ENCODE measurements at regions not wholly inside any gene's neighbourhood (a gene's known extent, or its start where the extent isn't known, plus 50 kb on each side); places are given as distances from the start of the nearest gene placed in this dataset.
"Not testable (repeated sequence)": the region's sequence is repeated elsewhere in the genome, so short reads cannot be mapped to it uniquely, and the experiment has no call there.

DNA sequence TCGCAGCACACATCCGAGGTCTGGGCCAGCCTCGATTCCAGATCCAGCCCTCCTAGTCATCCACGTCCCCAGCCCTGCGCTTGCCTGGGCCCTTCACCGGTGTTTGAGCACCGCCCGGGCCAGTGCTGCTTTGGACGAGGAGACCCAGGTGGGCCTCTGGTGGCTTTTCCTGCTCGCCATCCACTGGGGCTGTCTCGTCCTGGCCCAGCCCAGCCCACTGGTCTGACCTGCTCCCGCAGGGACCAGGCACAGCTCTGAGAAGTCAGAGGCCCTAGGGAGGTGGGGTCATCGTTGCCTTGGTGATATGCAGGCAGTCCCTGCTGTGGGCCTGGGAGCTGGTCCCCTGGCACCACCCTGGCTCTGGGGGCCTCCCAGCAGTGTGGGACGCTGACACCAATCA lies 200.8 kb downstream of the USP22 start:
- not testable (repeated sequence) for DNase-seq (ENCODE audit: low spot score)

GRCh38 chr17:20843261-20843660 lies 199.6 kb downstream of the USP22 start:
- DNase-seq (ENCODE audit: low spot score): not testable (repeated sequence)

DNA sequence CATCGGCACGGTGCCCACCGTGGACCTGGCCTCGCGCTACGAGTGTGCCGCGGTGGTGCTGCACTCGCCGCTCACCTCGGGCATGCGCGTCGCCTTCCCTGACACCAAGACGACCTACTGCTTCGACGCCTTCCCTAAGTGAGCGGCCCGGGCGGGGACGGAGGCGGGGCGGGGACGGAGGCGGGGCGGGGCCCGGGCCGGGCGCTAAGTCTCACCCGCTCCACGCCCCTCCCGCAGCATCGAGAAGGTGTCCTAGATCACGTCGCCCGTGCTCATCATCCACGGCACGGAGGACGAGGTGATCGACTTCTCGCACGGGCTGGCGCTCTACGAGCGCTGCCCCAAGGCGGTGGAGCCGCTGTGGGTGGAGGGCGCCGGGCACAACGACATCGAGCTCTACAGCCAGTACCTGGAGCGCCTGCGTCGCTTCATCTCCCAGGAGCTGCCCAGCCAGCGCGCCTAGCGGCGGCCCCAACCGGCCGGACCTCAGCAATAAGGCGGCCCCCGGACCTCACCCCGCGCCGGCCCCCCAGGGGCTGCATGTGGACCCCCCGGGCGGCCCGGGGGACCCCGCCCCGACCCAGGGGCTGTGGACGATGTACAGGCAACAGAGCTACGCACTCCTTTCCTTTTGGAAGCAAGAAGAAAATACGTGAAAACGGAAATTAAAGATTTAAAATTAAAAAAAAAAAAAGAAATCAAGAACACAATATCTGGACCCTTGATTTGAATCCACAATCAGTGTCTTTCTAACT lies 198.8 kb downstream of the USP22 start:
- DNase-seq (ENCODE audit: low spot score): not testable (repeated sequence)

- not testable (repeated sequence) for DNase-seq (ENCODE audit: low spot score)
These were observed 193.9 kb downstream of the USP22 start for GRCh38 chr17:20848869-20849443.

DNA sequence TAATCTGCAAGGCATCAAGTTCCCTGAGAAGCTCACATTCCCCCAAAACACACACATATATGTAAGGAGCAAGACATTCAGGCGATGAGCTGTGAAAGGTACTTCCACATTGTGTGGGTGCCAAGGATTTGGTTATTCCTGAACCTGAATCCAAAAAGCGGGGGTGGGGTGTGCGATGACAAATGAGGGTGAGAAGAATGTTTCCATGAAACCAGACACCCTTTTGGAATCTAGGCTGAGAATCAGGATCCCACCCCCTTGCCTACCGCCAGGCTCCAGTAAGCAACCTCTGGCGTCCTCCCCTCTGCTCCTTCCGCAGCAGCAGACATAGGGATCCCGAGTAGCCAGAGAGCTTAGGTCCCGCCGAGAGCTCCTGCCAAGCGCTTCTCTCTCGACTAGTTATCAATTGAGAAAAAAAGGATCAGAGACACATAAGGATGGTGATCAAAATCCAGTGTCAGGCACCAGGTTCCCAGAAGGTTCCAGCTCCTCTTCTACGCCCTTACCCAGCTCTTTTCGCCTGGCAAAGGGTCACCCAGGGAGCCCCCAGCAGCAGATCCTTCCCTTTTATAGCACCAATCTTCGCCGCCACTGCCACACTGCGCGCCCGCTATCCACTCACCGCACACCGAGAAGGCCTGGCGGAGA lies 191.1 kb downstream of the USP22 start:
- DNase-seq (ENCODE audit: low spot score): not testable (repeated sequence)

DNA sequence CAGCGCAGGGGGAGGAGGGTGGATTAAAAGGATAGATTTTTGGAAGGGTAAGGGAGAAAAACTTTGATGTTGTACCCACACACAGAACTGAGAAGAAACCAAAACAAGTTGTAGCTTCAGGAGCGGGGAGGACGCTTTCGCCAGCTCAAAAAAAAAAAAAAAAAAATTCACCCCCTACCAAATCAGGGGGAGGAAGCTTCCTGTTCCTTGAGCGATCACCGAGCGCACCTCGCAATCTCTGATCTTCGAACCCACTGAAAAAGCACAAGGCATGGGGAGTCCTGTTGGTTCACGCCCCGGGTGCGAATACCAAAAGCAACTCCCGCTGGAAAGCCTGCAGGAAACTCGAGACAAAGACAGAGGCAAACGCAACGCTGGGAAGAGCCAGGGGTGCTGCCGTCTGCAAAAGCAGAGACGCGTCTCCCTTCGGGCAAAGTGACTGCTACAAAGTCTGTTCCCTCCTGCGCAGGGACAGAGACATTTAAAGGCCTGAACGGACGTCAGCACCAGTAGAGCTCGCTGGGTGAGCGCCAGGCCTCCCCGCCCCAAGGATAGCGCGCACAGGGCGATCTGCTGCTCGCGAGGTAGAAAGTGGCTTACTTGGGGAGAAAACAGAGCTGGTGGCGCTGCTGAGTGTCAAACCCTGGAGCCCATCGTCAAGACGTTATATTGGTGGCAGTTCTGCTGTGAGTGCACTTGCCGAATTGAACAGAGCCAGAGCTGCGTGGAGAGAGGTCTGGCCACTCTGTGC lies 190.4 kb downstream of the USP22 start:
- DNase-seq (ENCODE audit: low spot score): peak; percentile 16

DNA sequence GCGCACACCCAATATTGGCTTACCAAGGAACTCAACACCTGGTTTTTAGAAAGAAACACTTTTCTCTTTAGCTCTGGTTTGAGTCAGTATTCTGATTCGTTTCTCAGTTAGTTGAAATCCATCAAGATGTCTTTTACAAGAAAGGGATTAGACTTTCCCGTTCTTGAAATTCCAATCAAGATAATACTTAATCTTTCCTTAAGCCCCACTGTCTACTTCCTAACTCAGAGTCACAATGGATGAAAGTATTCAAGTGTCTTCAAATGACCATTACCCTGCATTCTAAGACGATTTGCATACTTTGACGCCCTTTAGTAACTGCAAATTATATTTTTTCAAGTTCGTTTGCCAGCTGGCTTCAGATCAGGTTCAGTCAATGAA lies 189.8 kb downstream of the USP22 start:
- no peak for DNase-seq (ENCODE audit: low spot score)

GRCh38 chr17:20855910-20856470 lies 186.8 kb downstream of the USP22 start:
- DNase-seq (ENCODE audit: low spot score): not testable (repeated sequence)

DNA sequence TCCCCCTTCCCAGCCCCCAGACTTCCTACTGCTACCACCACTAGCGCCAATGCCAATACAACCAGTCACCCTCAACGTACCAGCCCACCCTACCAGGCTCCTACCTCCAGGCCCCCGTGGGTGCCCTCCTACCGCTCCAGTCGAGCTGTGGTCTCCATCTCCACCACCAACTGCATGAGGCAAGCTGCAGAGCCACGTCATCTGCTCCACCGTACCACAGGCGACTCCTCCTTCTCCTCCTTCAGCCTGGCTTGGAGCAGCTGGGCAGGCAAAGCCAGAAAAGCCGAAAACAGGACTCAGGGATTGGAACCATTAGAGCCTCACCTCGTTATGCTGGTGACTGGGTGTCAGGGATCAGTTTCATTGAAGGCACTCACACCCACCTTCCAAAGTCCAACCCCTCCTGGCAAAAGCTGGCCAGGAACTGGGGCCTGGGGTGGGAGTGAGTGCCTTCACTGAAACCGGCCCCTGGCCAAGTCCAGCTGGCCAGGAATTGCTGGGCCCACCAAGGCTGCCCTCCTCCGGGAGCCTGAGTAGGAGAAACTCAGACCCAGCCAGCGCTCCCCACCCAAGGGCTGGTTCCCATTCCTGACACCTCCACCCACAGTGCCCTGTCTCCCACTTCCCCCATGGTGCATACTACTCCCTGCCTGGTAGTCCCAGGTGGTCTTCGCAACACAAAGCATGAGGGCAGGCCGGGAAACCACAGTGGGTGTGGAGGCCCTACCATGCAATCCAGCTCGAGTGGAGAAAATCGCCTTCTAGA lies 176.2 kb downstream of the USP22 start:
- not testable (repeated sequence) for DNase-seq (ENCODE audit: low spot score)

DNA sequence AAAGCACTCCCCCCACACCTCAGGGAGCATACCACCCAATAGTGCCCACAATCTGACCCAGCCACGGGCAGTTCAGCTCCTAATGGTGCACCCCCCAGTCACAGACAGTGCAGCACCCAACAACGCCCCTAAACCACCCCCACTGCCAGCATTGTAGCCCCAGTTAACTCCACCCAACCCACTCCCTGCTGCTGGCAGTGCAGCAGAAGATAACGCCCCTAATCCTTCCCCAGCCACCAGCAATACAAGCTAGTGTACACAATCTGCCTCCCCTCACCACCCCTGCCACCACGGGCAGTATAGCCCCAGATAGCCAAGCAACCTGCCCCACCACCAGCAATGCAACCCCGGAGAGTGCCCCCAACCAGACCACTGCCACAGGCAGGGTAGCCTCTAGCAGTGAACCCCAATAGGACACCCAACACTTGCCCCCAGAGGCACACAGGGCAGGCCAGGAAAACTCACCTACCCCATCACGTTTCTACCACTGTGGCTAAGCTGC lies 175.3 kb downstream of the USP22 start:
- DNase-seq (ENCODE audit: low spot score): not testable (repeated sequence)

- DNase-seq (ENCODE audit: low spot score): not testable (repeated sequence)
These were observed 174.7 kb downstream of the USP22 start for GRCh38 chr17:20867938-20868661.

- not testable (repeated sequence) for DNase-seq (ENCODE audit: low spot score)
These were observed 174.2 kb downstream of the USP22 start for GRCh38 chr17:20868662-20869007.

- DNase-seq (ENCODE audit: low spot score): not testable (repeated sequence)
These were observed 169.6 kb downstream of the USP22 start for GRCh38 chr17:20873173-20873572.

- DNase-seq (ENCODE audit: low spot score): not testable (repeated sequence)
These were observed 169.0 kb downstream of the USP22 start for GRCh38 chr17:20873688-20874328.

DNA sequence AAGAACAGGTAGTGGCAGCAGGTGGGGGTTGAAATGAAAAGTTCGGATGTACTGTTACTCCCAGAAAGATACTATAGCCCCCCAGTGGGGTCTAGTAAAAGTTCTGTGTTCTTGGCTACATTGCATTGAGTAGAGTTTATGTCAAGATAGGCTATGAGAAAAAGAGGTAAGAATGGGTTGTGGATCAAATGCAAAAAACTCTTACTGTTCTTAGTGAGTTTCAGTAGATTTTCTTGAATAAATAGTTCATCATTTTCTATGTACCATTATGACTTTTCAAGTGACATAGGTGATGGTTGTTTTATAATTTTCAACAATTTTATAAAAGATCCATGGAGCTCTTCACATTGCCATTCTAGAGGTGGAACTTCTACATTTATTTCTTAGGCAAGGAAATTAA lies 165.4 kb downstream of the USP22 start:
- not testable (repeated sequence) for DNase-seq (ENCODE audit: low spot score)

DNA sequence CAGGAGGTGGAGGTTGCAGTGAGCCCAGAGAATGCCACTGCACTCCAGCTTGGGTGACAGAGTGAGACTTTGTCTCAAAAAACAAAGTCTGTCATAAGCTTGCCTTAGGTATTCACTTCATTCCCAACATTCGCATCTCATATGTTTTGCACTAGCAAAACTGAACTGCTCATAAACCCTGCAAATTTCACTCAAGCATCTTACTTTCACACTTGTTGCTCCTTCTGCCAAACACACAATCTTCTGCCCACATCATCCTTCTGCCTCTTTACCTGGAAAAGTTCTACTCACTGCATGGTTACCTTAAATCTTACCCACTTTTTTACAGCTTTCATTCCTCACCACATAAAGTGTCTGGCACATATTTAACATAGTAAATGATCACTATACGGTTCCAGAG lies 152.5 kb downstream of the USP22 start:
- no peak for DNase-seq (ENCODE audit: low spot score)

GRCh38 chr17:20895426-20895825 lies 147.4 kb downstream of the USP22 start:
- not testable (repeated sequence) for DNase-seq (ENCODE audit: low spot score)

- DNase-seq (ENCODE audit: low spot score): peak; percentile 15
These were observed 146.6 kb downstream of the USP22 start for GRCh38 chr17:20896153-20896649.

GRCh38 chr17:20898726-20899125 lies 144.1 kb downstream of the USP22 start:
- not testable (repeated sequence) for DNase-seq (ENCODE audit: low spot score)

GRCh38 chr17:20902496-20902895 lies 140.3 kb downstream of the USP22 start:
- not testable (repeated sequence) for DNase-seq (ENCODE audit: low spot score)

Measured in pons (tissue), 1 donor.